Prostate gland (tissue), 2 donors: ENCODE measurements at regions not wholly inside any gene's neighbourhood (a gene's known extent, or its start where the extent isn't known, plus 50 kb on each side); places are given as distances from the start of the nearest gene placed in this dataset.

ENCODE experiments used
- POLR2A ChIP-seq: fragments of 450-650 bp; IDR thresholded peaks from one replicate; pipeline ENCODE4 v1.6.1; 2016; ENCODE audit warnings: antibody characterized with exemption, mild to moderate bottlenecking
- TF ChIP-seq, protein P1 (sequence below), 4 experiments: fragments of 200-600 bp in 2 of 4; fragments of 450-650 bp in 2 of 4; sonication (generic) in 2 of 4; IDR thresholded peaks; 1 replicate in 3 of 4; 2 replicates in 1 of 4; pipeline ENCODE4 v1.5.1; 2016 to 2019; ENCODE audit warnings: antibody characterized with exemption in 4 of 4, mild to moderate bottlenecking in 2 of 4, moderate library complexity in 2 of 4

DNA sequence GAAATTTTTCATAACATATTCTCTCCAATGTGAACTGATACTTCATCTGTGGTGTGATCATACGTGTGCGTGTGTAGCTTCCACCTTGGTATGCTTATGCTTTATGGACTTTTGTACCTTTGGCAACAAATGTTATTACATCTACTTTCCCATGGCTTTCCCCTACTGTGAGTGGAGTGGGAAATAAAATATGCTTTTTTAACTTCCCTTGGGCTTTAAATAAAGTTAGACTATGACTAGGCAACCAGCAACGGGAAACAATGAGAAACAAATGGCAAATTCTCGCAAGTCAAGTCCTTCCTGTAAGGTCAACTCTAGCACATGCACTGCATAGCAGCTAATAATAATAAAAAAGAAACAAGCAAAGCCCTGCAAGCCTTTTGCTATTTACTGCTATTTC lies 205.0 kb upstream of the PDE5A start:
- TF ChIP-seq, protein P1, sequence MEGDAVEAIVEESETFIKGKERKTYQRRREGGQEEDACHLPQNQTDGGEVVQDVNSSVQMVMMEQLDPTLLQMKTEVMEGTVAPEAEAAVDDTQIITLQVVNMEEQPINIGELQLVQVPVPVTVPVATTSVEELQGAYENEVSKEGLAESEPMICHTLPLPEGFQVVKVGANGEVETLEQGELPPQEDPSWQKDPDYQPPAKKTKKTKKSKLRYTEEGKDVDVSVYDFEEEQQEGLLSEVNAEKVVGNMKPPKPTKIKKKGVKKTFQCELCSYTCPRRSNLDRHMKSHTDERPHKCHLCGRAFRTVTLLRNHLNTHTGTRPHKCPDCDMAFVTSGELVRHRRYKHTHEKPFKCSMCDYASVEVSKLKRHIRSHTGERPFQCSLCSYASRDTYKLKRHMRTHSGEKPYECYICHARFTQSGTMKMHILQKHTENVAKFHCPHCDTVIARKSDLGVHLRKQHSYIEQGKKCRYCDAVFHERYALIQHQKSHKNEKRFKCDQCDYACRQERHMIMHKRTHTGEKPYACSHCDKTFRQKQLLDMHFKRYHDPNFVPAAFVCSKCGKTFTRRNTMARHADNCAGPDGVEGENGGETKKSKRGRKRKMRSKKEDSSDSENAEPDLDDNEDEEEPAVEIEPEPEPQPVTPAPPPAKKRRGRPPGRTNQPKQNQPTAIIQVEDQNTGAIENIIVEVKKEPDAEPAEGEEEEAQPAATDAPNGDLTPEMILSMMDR (IDR thresholded peaks at IDR 0.05): no peak
- TF ChIP-seq POLR2A: no peak
